ENCODE measurements at regions not wholly inside any gene's neighbourhood (a gene's known extent, or its start where the extent isn't known, plus 50 kb on each side); places are given as distances from the start of the nearest gene placed in this dataset.
A peak's percentile ranks its signal among the peaks of the same experiment; 100 is the strongest.

DNA sequence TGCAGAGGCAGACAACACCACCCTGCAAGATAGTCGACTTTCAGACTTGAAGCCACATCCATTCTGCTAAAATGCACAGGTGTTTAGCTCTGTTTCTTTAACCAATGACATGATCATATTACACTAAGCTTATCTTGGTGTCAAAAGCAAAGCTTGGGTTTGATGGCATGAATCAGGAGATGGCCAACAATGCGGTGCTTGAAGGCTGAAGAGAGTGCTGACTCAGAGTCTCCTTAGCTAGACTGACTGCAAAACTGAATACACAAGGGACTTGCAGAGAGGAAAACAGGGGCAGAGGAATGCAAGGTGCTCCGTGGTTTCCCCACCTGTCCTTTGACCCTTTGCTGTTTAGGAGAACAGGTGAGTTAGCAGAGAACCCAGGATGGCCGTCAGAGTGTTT is 262.6 kb downstream of the SIPA1L2 start:
- H3K4me3 ChIP-seq (replicated peaks; ENCODE audit: insufficient read depth, low read length): no peak overlapping the region
- H3K27me3 ChIP-seq (ENCODE audit: insufficient read depth, poor library complexity, severe bottlenecking): no peaks in the 10 kb centered on the region
- H3K27ac ChIP-seq (replicated peaks): no peak overlapping the region
- TF ChIP-seq, protein P1, sequence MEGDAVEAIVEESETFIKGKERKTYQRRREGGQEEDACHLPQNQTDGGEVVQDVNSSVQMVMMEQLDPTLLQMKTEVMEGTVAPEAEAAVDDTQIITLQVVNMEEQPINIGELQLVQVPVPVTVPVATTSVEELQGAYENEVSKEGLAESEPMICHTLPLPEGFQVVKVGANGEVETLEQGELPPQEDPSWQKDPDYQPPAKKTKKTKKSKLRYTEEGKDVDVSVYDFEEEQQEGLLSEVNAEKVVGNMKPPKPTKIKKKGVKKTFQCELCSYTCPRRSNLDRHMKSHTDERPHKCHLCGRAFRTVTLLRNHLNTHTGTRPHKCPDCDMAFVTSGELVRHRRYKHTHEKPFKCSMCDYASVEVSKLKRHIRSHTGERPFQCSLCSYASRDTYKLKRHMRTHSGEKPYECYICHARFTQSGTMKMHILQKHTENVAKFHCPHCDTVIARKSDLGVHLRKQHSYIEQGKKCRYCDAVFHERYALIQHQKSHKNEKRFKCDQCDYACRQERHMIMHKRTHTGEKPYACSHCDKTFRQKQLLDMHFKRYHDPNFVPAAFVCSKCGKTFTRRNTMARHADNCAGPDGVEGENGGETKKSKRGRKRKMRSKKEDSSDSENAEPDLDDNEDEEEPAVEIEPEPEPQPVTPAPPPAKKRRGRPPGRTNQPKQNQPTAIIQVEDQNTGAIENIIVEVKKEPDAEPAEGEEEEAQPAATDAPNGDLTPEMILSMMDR (IDR thresholded peaks at IDR 0.05; ENCODE audit: insufficient read depth, low read length): no peak
- TF ChIP-seq, protein P2, sequence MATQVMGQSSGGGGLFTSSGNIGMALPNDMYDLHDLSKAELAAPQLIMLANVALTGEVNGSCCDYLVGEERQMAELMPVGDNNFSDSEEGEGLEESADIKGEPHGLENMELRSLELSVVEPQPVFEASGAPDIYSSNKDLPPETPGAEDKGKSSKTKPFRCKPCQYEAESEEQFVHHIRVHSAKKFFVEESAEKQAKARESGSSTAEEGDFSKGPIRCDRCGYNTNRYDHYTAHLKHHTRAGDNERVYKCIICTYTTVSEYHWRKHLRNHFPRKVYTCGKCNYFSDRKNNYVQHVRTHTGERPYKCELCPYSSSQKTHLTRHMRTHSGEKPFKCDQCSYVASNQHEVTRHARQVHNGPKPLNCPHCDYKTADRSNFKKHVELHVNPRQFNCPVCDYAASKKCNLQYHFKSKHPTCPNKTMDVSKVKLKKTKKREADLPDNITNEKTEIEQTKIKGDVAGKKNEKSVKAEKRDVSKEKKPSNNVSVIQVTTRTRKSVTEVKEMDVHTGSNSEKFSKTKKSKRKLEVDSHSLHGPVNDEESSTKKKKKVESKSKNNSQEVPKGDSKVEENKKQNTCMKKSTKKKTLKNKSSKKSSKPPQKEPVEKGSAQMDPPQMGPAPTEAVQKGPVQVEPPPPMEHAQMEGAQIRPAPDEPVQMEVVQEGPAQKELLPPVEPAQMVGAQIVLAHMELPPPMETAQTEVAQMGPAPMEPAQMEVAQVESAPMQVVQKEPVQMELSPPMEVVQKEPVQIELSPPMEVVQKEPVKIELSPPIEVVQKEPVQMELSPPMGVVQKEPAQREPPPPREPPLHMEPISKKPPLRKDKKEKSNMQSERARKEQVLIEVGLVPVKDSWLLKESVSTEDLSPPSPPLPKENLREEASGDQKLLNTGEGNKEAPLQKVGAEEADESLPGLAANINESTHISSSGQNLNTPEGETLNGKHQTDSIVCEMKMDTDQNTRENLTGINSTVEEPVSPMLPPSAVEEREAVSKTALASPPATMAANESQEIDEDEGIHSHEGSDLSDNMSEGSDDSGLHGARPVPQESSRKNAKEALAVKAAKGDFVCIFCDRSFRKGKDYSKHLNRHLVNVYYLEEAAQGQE (IDR thresholded peaks at IDR 0.05; ENCODE audit: insufficient replicate concordance, low read depth): no peak
- TF ChIP-seq GABPA (IDR thresholded peaks at IDR 0.05; ENCODE audit: low read depth) (no peak), POLR2AphosphoS5 (IDR thresholded peaks at IDR 0.05; ENCODE audit: low read depth) (no peak), SPI1 (IDR thresholded peaks at IDR 0.05; ENCODE audit: borderline replicate concordance, low read depth) (no peak)
- DNase-seq (ENCODE audit: low read depth in 1 of 2, low spot score in 1 of 2): no peak

DNA sequence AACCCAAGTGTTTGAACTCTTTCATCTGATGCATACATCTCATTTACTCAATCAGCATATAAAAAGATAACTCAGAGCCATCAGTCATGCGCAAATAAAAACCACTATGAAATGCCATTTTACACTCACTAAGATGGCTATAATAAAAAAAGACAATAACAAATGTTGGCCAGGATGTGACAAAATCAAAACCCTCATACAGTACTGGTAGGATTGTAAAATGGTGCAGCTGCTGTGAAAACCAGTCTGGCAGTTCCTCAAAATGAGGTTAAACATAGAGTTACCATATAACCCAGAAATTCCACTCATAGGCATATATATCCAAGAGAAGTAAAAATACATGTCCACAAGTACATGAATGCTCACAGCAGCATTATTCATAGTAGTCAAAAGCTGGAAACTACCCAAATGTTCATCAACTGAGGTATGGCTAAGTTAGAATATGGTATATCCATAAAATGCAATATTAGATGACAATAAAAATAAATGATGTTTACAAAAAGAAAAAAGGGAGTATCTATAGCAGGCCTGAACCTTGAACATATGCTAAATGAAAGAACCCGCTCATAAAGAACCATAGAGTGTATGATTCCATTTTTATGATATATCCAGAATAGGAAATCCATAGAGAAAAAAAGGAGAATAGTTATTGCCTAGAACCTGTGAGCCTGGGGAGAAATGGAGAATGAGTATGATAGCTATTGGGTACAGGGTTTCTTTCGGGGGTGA is 265.1 kb downstream of the SIPA1L2 start:
- DNase-seq (ENCODE audit: low read depth in 1 of 2, low spot score in 1 of 2): no peak
- no peak overlapping the region for H3K27ac ChIP-seq (replicated peaks)
- TF ChIP-seq SPI1 (IDR thresholded peaks at IDR 0.05; ENCODE audit: borderline replicate concordance, low read depth): peak; percentile 19; the same call in 1 of the 2 replicates
- TF ChIP-seq, protein P2 (IDR thresholded peaks at IDR 0.05; ENCODE audit: insufficient replicate concordance, low read depth): no peak
- no peak overlapping the region for H3K4me3 ChIP-seq (replicated peaks; ENCODE audit: insufficient read depth, low read length)
- no peaks in the 10 kb centered on the region for H3K27me3 ChIP-seq (ENCODE audit: insufficient read depth, poor library complexity, severe bottlenecking)

DNA sequence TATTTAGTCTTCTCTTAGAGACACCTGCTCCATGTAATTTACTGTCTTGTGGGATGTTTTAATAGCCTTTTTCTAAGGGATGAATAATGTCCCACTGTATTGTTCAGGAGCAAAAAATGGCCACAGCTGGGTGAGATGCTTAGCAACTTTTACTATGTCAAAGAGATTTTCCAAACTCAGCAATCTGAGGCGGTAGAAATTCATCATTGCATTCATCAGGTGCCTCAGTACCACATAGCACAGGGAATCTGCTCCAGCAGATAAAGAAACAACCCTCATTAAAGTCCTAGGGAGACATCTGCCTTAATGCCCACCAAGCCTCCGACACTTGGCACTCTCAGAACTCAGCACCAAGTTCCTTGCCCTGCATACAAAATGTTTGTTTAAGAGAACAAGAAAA is 266.9 kb downstream of the SIPA1L2 start:
- Histone ChIP-seq H3K27me3 (ENCODE audit: insufficient read depth, poor library complexity, severe bottlenecking) (no peaks in the 10 kb centered on the region), H3K4me3 (replicated peaks; ENCODE audit: insufficient read depth, low read length) (no peak overlapping the region), H3K27ac (replicated peaks) (no peak overlapping the region)
- TF ChIP-seq SPI1 (IDR thresholded peaks at IDR 0.05; ENCODE audit: borderline replicate concordance, low read depth): no peak
- TF ChIP-seq, protein P1 (IDR thresholded peaks at IDR 0.05; ENCODE audit: insufficient read depth, low read length): no peak
- no peak for TF ChIP-seq GABPA (IDR thresholded peaks at IDR 0.05; ENCODE audit: low read depth)
- no peak for TF ChIP-seq POLR2AphosphoS5 (IDR thresholded peaks at IDR 0.05; ENCODE audit: low read depth)
- TF ChIP-seq, protein P2 (IDR thresholded peaks at IDR 0.05; ENCODE audit: insufficient replicate concordance, low read depth): no peak
- DNase-seq (ENCODE audit: low read depth in 1 of 2, low spot score in 1 of 2): no peak
